ENCODE measurements at regions not wholly inside any gene's neighbourhood (a gene's known extent, or its start where the extent isn't known, plus 50 kb on each side); places are given as distances from the start of the nearest gene placed in this dataset.

- TF ChIP-seq CTCF (IDR thresholded peaks at IDR 0.05) (no peak), POLR2A (IDR thresholded peaks at IDR 0.05) (no peak), POLR2AphosphoS5 (IDR thresholded peaks at IDR 0.05; ENCODE audit: insufficient read depth in 1 of 2, low read depth in 1 of 2) (no peak)
Measured at GRCh38 chr1:57612833-57613232, 189.0 kb upstream of the DAB1 start.

All from vagina (tissue), 2 donors.